GM12878 (cell line): ENCODE measurements at regions not wholly inside any gene's neighbourhood (a gene's known extent, or its start where the extent isn't known, plus 50 kb on each side); places are given as distances from the start of the nearest gene placed in this dataset.
A peak's percentile ranks its signal among the peaks of the same experiment; 100 is the strongest.

ENCODE experiments used
- ATAC-seq: fragments of 200-7000 bp; cut with Tn5 transposase; 3 replicates; pipeline ENCODE4 v1.9.1; 2020; ENCODE audit warnings: mild to moderate bottlenecking, moderate library complexity
- BruUV-seq: library from RNA; stranded (reverse); fragments of 400-500 nt; replicated peaks from 2 replicates; lab custom pipeline; 2021; lab: Mats Ljungman, UMichigan
- CTCF ChIA-PET: fragments of 300-600 bp; sonication (Branson Sonifier 250); formaldehyde crosslinking; extraction: SDS; loops from one replicate; lab custom pipeline; 2021; ENCODE audit warnings: inconsistent platforms; lab: Yijun Ruan, JAX
- POLR2A ChIA-PET: fragments of 350-600 bp; formaldehyde crosslinking; extraction: SDS; loops from one replicate; lab custom pipeline; 2021; ENCODE audit warnings: inconsistent platforms; lab: Charles Lee
- RAD21 ChIA-PET: fragments of 300-600 bp; sonication (Branson Sonifier 250); formaldehyde crosslinking; loops from one replicate; lab custom pipeline; 2023; ENCODE audit warnings: antibody characterized with exemption; ENCODE audit not compliant: unreplicated experiment; lab: Charles Lee
- SMC1A ChIA-PET: fragments of 300-600 bp; sonication (Branson Sonifier 250); formaldehyde crosslinking; loops from one replicate; lab custom pipeline; 2023; ENCODE audit not compliant: unreplicated experiment, uncharacterized antibody; lab: Charles Lee
- DNase-seq: peaks from one replicate; pipeline ENCODE4 v3.0.0-alpha.2; 2011; ENCODE audit warnings: low read depth, low spot score
- FAIRE-seq: peaks from 3 replicates; lab custom pipeline; 2011; peaks lifted over from hg19 to GRCh38; lab: Jason Lieb, UNC
- H2AFZ ChIP-seq: 2 replicates; pipeline ENCODE4 v1.6.0; 2011; ENCODE audit warnings: low read depth, low read length, control low read depth; ENCODE audit not compliant: control insufficient read depth
- H3K27ac ChIP-seq: 2 replicates; pipeline ENCODE4 v1.5.1; 2011; ENCODE audit warnings: control low read depth; ENCODE audit not compliant: control insufficient read depth, insufficient read depth
- H3K27me3 ChIP-seq, 2 experiments: replicated peaks in 1 of 2; 2 replicates each; pipeline versions ENCODE4 v1.6.0 to v1.6.1; 2011; ENCODE audit warnings: low read length in 1 of 2; ENCODE audit not compliant: control insufficient read depth in 2 of 2, insufficient read depth in 2 of 2
- H3K36me3 ChIP-seq, 2 experiments: 2 replicates each; pipeline ENCODE4 v1.5.1; 2011; ENCODE audit warnings: low read length in 1 of 2; ENCODE audit not compliant: control insufficient read depth in 2 of 2, insufficient read depth in 2 of 2
- H3K4me1 ChIP-seq: 2 replicates; pipeline ENCODE4 v1.6.1; 2011; ENCODE audit warnings: mild to moderate bottlenecking, low read length, moderate library complexity, mixed read lengths; ENCODE audit not compliant: control insufficient read depth, insufficient read depth
- H3K4me2 ChIP-seq: 2 replicates; pipeline ENCODE4 v1.6.0; 2011; ENCODE audit warnings: control low read depth; ENCODE audit not compliant: control insufficient read depth, insufficient read depth
- H3K4me3 ChIP-seq: fragments of 200-600 bp; sonication (generic); 2 replicates; pipeline ENCODE4 v1.5.1; 2016
- H3K79me2 ChIP-seq: 2 replicates; pipeline ENCODE4 v1.6.0; 2011; ENCODE audit warnings: low read length; ENCODE audit not compliant: control insufficient read depth, insufficient read depth
- H3K9ac ChIP-seq: 2 replicates; pipeline ENCODE4 v1.8.0; 2011; ENCODE audit warnings: low read length, control low read depth, mixed read lengths; ENCODE audit not compliant: control insufficient read depth, insufficient read depth
- H3K9me3 ChIP-seq: replicated peaks from 3 replicates; pipeline ENCODE4 v1.5.1; 2011; ENCODE audit warnings: mild to moderate bottlenecking, low read length; ENCODE audit not compliant: control insufficient read depth, insufficient read depth
- H4K20me1 ChIP-seq: 2 replicates; pipeline ENCODE4 v1.6.0; 2011; ENCODE audit not compliant: control insufficient read depth, insufficient read depth
- ATF2 ChIP-seq: IDR thresholded peaks from 2 replicates; pipeline ENCODE4 v1.6.1; 2012; ENCODE audit warnings: low read length, inconsistent platforms
- CREB1 ChIP-seq: IDR thresholded peaks from 2 replicates; pipeline ENCODE4 v1.6.1; 2012; ENCODE audit warnings: low read depth, mild to moderate bottlenecking, inconsistent platforms
- NFYA ChIP-seq: IDR thresholded peaks from 2 replicates; pipeline ENCODE4 v1.6.1; 2011; ENCODE audit warnings: low read depth, mild to moderate bottlenecking, low read length, improper control_type of control experiment, borderline replicate concordance
- NR2C2 ChIP-seq: IDR thresholded peaks from 2 replicates; pipeline ENCODE4 v1.6.1; 2011; ENCODE audit warnings: borderline replicate concordance, low read depth; ENCODE audit not compliant: control insufficient read depth, insufficient read length
- SIN3A ChIP-seq: IDR thresholded peaks from 2 replicates; pipeline ENCODE4 v1.6.1; 2012; ENCODE audit warnings: low read depth, low read length, improper control_type of control experiment
- SMAD1 ChIP-seq: fragments of 450-650 bp; IDR thresholded peaks from 2 replicates; pipeline ENCODE4 v1.6.1; 2018; ENCODE audit warnings: mild to moderate bottlenecking, low read depth; ENCODE audit not compliant: partially characterized antibody
- SUPT20H ChIP-seq: IDR thresholded peaks from 2 replicates; pipeline ENCODE4 v1.6.1; 2011; ENCODE audit warnings: low read depth, mild to moderate bottlenecking, low read length, moderate library complexity, borderline replicate concordance; ENCODE audit not compliant: control insufficient read depth
- SUZ12 ChIP-seq: fragments of 200-600 bp; sonication (generic); IDR thresholded peaks from one replicate; pipeline ENCODE4 v1.6.1; 2018; ENCODE audit warnings: antibody characterized with exemption, mild to moderate bottlenecking; ENCODE audit not compliant: unreplicated experiment
- TCF12 ChIP-seq: IDR thresholded peaks from 2 replicates; pipeline ENCODE4 v1.6.1; 2011; ENCODE audit warnings: low read depth, mild to moderate bottlenecking, low read length
- ZNF24 ChIP-seq: fragments of 450-650 bp; IDR thresholded peaks from 2 replicates; pipeline ENCODE4 v1.6.1; 2017; ENCODE audit warnings: antibody characterized with exemption, mild to moderate bottlenecking
- ZNF592 ChIP-seq: fragments of 450-650 bp; IDR thresholded peaks from 2 replicates; pipeline ENCODE4 v1.6.1; 2017; ENCODE audit warnings: mild to moderate bottlenecking, moderate library complexity
- WGBS: methylation state at CpG from one replicate; pipeline ENCODE4 v1.1.6; 2016; ENCODE audit warnings: low lambda C conversion rate; ENCODE audit not compliant: insufficient replicate concordance, insufficient coverage; ENCODE audit errors: missing lambda C conversion rate; 5-methylcytosine and 5-hydroxymethylcytosine counted together
- in situ Hi-C: fragments of 300-500 bp; cut with MboI; formaldehyde crosslinking; loops from 9 replicates; pipeline ENCODE4 v1.14.3; 2018; ENCODE audit warnings: mixed read lengths
- intact Hi-C: fragments of 100-400 bp; cut with micrococcal nuclease; formaldehyde crosslinking; loops from one replicate; pipeline ENCODE4 v1.14.2; 2022; ENCODE audit not compliant: unreplicated experiment
- TF ChIP-seq, protein P1 (sequence below), 3 experiments: IDR thresholded peaks in 2 of 3; conservative IDR thresholded peaks in 1 of 3; 2 replicates each; pipeline ENCODE4 v1.5.1; 2011; ENCODE audit warnings: low read depth in 3 of 3, low read length in 3 of 3, mild to moderate bottlenecking in 3 of 3, control low read depth in 2 of 3, moderate library complexity in 2 of 3, inconsistent platforms in 1 of 3, mixed read lengths in 1 of 3; ENCODE audit not compliant: control insufficient read depth in 2 of 3, insufficient read depth in 1 of 3; ENCODE audit errors: extremely low read depth in 1 of 3

DNA sequence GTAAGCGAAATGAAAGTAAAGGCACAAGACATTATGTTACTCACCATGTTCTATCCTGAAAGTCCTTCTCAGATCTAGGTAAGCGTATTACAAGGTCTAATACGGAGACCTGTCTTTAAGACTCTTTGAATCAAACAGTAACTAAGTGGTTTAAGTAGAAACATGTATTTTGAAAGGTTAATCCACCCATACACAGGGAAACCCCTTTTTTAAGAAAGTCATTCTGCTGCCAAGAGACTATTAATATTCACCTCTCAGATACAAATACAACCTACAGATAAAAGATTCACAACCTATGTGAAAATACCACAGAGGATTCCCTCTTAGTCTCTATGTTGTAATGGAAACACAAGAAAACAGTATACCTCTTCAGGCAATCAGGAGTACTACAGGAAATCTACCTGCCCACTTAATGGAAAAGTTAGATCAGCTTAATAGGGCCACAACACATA, 63.2 kb upstream of the TNIP3 start (continued):
- TF ChIP-seq ATF2 (peak; percentile 61; the same call in 1 of the 2 replicates), CREB1 (0 out of 2 replicates have a peak, but pooled peaks have one; percentile 13), SUPT20H (no peak)

GRCh38 chr4:121226362-121226761, 62.2 kb upstream of the TNIP3 start:
- ChIA-PET CTCF (interaction anchor here (1.6 to 2.5 kb wide), 2 partner anchors 34 to 81 kb away, joined by 5 to 12 read pairs; no protein-coding TSS in a partner anchor), RAD21 (interaction anchor here (2.5 kb wide), 1 partner anchor 25 kb away, joined by 10 read pairs; no protein-coding TSS in a partner anchor), POLR2A (no interaction called here), SMC1A (interaction anchor here (0.9 to 2.4 kb wide), 2 partner anchors 19 to 34 kb away, joined by 3 to 9 read pairs; no protein-coding TSS in a partner anchor)
- intact Hi-C loops (no loop called here), in situ Hi-C loops (no loop called here)
- Histone ChIP-seq H3K79me2 (no peaks in the 10 kb centered on the region), H3K36me3 (no peaks in the 10 kb centered on the region), H3K4me1 (no peaks in the 10 kb centered on the region), H3K4me2 (0 out of 2 replicates have a peak overlapping the region, but pooled peaks have one; percentile 5), H3K4me3 (no peak overlapping the region), H3K27me3 (no peaks in the 10 kb centered on the region), H3K9me3 (no peaks in the 10 kb centered on the region), H4K20me1 (no peaks in the 10 kb centered on the region), H3K27ac (no peak overlapping the region), H2AFZ (no peak overlapping the region), H3K9ac (no peak overlapping the region)
- no peak for FAIRE-seq
- BruUV-seq, result no TSS peak
- no peak for TF ChIP-seq NFYA
- no peak for TF ChIP-seq SUZ12
- TF ChIP-seq, protein P1, sequence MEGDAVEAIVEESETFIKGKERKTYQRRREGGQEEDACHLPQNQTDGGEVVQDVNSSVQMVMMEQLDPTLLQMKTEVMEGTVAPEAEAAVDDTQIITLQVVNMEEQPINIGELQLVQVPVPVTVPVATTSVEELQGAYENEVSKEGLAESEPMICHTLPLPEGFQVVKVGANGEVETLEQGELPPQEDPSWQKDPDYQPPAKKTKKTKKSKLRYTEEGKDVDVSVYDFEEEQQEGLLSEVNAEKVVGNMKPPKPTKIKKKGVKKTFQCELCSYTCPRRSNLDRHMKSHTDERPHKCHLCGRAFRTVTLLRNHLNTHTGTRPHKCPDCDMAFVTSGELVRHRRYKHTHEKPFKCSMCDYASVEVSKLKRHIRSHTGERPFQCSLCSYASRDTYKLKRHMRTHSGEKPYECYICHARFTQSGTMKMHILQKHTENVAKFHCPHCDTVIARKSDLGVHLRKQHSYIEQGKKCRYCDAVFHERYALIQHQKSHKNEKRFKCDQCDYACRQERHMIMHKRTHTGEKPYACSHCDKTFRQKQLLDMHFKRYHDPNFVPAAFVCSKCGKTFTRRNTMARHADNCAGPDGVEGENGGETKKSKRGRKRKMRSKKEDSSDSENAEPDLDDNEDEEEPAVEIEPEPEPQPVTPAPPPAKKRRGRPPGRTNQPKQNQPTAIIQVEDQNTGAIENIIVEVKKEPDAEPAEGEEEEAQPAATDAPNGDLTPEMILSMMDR (IDR thresholded peaks at IDR 0.05 in 2 of 3, conservative IDR thresholded peaks at IDR 0.05 in 1 of 3; ENCODE audit: control insufficient read depth in 2 of 3, extremely low read depth in 1 of 3, insufficient read depth in 1 of 3, low read depth in 3 of 3, low read length in 3 of 3), result no peak
- TF ChIP-seq SIN3A, result no peak
- TF ChIP-seq TCF12, result no peak
- no peak for TF ChIP-seq SMAD1
- no peak for TF ChIP-seq SUPT20H
- TF ChIP-seq ZNF592, result no peak
- no peak for TF ChIP-seq NR2C2
- TF ChIP-seq ZNF24, result no peak
- ATAC-seq, result peak; percentile 10; the same call in 1 of the 3 replicates
- no peak for DNase-seq
- WGBS, result 51% methylated on average over 4 of the region's 4 CpGs
